CD4-positive, alpha-beta T cell treated with Interleukin-17A for 1 hour (primary cell): ENCODE measurements at regions not wholly inside any gene's neighbourhood (a gene's known extent, or its start where the extent isn't known, plus 50 kb on each side); places are given as distances from the start of the nearest gene placed in this dataset.

ENCODE experiments used
- DNase-seq: peaks from one replicate; pipeline ENCODE4 v3.0.0-alpha.2; 2020

DNA sequence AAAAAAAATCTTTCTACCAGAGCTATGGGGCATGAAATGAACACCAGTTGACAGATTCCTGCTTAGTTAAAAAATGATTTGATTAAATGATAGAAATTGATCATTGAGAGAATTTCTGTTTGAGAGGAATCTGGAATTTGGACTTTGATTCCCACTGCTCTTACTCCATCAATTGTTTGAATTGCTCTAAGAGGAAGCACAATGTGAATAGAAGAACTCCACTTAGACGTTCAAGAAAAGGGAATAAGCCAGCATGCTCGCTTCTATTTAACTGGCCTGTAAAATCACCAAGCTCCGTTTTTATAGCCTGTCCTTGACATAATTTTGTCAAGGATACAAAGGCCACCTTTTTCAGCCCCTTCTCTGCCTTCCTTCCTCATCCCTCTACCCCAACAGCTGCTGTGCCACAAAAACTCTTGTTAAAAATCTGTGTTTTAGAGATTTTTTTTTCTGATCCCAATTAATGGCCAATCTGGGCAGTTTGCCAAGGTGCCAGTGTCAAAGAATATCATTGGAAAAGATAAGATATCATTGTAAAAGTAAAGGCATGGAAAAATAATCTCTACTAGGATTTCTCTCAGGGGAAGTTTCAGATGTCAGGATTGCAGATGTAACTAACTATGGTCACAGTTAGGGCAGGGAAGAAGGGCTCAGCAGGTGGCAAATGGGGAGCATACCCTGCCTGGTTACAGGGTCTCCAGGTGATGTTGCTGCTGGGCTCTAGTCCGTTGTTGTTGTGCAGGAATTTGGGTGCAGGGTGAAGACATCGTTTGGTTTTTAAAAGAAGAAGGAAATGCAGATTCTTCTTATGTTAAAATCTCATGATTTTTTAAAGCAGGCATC lies 301.8 kb upstream of the PDZRN3 start:
- DNase-seq, result no peak

DNA sequence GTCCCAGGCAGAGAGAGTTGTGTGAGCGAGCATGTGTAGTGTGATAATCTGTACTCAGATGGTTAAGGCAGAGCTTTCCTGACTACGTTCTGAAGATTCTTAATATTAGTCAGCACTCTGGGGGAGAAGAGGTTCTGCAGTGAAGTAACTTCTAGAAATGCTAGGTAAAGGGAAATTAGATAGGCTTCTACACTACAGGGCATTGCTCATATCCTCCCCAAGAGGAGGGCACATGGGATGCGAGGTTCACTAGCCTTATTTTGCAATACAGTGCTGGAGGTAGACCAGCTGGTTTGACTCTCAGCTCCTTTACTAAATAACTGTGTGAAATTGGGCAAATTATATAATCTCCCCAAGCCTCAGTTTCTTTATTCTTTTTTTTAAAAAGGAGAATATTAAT lies 300.3 kb upstream of the PDZRN3 start:
- no peak for DNase-seq

DNA sequence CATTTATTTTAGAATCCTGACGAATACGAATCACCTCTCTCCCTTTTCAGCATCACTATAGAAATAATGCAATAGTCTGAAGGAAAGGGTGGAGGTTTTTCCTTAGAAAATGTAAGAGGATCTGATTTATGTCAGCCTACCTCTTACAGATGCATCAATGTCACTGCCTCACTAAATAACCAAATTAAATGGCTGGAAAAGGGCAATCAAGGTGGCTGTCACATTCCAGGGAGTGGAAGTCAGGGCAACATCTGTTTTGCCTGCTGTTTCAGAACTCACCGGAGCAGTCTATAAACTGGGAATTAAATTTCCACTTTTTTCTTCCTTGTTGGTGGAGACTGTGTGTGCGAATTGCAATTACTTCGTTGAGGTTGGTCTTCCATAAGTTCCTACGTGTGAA lies 299.3 kb upstream of the PDZRN3 start:
- DNase-seq, result no peak

DNA sequence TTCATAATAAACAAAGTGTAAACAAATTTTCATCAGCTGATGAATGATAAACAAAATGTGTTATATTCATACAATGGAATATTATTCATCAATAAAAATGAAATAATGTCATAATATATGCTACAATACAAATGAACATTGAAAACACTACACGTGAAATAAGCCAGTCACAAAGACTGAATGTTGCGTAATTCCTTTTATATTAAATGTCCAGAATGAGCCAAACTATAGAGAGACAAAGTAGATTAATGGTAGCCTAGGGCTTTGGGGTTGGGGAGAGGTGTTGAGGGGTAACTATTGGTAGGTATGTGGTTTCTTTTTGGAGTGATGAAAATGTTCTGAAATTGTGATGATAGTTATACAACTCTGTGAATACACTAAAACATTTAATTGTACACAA lies 292.9 kb upstream of the PDZRN3 start:
- no peak for DNase-seq

DNA sequence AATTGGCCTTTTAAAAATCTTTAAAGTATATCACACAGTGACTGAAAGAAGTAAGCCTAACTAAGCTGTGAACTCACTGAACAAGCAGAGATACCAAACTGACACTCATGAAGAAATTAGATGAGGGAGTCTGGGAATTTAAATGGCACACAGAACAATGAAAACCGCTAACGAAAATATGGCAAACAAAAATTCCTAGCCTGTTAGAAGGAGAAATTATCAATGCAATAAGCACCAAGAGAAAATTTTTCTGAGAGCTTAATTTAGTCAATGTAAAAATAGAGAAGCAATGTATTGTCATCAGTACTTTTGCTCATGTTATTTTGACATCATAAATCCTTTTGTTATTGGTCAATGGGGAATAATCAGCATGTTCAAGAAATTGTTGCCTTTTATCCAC lies 291.1 kb upstream of the PDZRN3 start:
- DNase-seq, result no peak

DNA sequence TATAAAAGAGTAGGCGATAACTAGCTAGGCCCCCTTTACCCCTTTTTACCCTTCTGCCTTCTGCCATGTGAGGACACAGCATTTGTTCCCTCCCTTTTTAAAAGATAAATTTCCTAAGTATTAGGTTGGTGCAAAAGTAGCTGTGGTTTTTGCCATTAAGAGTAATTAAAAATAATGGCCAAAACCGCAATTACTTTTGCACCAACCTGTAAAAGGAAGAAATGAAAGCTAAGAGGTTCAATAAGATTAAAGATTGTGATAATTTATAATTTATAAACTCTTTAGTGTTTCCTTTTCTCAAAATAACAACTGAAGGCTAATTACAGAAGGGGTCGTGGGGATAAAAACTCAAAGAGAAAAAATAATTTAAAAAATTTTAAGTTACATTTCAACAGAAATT lies 283.5 kb upstream of the PDZRN3 start:
- DNase-seq, result no peak

DNA sequence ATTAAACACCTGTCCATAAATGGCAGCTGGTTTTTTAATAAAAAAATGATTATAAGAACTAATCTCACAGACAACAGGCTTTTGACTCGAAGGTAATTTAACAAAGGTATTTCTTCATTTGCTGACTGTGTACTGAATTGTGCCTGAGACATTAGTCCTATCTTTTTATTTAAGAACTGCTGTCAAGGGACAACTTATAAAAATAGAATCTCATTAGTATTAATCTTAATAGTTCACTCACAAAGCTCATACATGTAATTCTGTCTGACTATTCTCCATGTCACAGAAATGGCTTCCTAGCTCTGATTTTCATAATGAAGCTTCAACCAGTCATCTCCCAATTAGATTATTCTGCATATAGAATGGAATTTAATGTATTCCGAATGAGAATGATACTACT lies 276.9 kb upstream of the PDZRN3 start:
- DNase-seq, result no peak

DNA sequence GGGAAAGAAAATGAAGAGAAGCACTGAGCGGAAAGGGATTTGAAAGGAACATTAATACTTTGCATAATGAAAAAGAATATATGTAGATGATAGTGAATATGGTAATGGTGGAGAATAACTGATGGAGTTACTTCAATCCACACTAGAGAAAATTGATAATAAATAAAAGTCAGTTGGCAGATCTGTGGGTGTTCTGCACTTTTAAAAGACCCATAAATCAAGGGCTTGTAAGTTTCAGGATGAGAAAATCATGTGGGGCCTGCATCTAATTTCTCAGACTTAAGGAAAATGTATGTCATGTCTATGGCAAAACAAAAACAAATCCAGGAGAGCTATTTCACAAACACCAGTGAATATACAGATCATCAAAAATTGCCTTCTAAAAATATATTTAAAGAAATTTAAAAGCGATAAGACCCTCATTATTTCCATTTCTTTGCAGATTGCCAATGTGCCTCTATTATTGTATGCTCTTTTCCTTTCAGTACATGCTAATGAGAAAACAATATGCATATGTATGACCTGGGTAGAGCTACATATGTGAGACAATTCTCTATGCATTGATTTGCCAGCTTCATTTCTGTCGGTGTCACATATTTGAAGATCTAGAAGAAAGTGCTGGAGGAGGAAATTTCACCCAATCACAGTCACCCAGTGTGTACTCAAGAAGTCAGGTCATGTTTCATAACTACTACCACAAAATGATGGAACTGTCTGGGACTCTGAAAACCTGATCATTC lies 269.9 kb upstream of the PDZRN3 start:
- no peak for DNase-seq

DNA sequence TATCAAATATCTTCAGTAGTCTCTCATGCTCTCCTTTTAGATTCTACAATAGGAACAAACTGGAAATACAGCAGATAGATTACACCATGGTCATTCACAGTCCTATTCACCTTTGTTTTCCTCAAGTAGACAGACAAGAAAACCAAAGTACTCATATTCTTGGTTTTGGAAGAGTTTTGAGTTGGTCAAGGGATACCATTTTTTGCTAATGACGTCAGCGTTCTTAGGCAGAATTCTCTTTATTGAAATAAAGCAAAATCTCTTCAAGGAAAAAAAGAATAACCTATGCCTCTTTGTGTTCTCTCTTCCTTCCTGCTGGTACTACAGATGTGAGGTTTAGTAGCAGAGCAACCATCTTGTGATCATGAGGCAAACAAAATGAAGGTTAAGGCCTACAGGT lies 268.3 kb upstream of the PDZRN3 start:
- DNase-seq, result no peak

DNA sequence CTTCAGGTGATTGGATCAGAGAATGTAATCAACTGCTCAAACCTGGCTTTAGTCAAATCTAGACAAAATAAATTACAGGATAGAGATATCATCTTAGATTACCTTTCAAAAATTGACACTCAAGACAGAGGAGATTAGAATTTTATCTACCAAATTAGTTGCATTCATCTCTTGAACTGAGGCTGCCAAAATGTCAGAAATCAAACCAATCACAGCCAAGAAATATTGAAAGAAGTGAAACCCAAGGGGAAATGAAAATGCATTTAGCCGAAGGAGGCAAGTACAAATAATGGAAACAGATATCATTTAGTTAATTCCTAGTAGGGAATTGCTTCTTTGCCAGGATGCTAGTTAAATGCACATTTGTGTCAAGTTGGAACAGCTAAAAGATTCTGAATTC lies 261.1 kb upstream of the PDZRN3 start:
- no peak for DNase-seq

DNA sequence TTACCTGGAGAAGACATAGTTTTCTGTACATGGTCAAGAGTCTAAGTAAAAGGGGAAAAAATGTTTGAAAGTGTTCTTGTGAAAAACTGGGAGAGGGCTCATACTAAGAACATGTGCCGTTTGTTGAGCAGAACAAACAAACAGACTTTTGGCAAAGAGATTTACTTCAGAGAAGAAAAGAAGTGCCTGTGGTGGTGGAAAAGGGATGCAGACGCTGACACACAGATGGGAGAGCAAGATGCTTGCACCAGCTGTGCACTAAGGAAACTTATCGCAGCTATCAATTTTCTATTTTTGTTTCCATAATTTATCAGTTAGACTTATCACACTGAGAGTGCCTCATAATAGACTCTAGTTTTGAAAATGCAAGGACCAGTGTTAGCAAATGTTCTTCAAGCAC lies 259.6 kb upstream of the PDZRN3 start:
- no peak for DNase-seq

DNA sequence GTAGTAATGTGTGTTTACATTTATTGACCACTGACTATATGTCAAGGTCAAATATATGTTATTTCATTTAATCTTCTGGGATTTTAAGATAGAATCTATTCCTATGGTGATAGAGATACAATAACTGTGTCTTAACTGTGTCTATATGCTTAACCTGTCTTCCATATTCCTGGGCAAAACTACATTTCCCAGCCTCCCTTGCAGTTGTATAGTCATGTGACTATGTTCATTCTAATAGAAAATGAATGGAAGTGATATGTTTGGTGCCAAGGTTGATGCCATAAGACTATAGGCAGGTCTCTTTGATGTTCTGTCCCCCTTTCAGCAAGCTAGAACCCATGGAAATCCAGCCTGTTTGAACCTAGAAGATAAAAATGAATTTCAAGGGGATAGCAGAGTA lies 258.8 kb upstream of the PDZRN3 start:
- no peak for DNase-seq

DNA sequence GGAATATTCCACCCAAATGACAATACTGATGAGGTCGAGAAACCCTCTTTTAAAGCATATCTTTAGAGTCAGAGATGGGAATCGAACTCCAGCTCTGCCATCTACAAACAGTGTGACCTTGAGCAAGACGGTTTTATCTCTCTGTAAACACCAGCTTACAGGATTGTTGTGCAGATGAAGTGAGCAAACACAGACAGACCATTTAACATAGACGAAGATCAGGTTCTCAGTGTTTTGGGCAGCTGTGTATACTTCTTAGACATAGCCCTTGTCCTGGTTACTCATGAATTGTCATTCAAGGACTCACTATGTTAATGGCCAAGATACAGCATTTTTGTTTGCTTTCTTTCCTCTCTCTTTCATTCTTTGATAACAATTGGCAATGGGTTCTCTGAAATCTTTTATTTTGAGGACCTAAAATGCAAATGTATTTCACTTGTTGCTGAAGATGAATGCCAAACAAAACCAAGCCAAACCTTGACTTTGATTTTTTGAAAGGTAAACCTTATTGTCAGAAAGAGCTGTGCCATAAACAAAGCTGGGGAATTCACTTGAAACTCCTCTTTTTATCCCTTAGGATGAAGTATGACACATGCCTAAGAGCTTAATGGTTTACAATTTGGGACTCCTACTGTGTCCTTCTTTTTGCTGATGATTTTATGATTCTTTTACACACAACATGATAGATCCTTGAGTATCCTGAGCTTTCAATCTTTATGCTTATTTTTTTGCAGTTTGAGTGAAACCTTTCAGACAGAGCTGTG lies 250.0 kb upstream of the PDZRN3 start:
- no peak for DNase-seq

DNA sequence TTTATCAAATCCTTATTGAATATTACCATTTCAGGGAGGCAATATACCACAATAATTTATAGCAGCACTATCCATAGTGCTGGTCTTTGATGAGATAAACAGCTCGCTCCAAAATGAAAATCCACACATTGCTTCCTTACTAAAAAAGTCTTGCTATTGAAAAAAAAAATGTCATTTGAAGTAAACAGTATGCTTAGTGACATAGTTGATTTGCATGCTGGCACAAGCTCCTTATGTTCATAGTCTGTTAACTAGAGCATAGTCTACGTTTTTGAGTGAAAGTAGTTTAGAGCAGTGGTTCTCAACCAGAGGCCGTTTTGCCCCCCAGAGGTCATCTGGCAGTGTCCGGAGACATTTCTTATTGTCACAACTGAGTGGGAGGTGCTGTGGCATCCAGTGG lies 249.4 kb upstream of the PDZRN3 start:
- DNase-seq, result no peak

DNA sequence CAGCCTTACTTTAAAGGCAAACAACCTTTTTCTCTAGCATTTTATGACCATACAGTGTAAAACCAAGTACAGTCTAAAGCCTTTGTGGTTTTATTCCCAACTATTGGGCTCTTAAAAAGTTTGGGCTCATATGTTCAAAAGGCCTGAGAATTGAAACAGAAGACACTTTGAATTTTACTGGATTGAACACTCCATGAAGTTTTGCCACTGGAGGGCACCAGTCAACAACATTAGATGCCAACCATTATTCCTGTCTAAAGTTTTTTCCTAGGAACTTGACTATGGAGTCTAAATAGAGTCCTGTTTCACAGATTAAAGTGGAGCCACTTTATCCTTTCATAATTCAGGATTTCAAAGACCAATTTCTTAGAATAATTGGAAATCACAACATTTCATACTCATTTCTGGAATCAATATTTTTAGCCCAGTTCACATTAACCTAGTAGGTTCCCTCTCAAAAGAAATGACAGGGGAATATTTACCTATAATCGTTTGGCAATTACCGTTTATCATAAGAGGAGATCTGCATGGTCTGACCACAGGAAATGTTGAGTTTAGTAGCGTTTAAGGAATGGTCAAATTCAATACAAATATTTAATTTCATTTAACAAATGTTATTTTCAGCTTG lies 244.1 kb upstream of the PDZRN3 start:
- no peak for DNase-seq

DNA sequence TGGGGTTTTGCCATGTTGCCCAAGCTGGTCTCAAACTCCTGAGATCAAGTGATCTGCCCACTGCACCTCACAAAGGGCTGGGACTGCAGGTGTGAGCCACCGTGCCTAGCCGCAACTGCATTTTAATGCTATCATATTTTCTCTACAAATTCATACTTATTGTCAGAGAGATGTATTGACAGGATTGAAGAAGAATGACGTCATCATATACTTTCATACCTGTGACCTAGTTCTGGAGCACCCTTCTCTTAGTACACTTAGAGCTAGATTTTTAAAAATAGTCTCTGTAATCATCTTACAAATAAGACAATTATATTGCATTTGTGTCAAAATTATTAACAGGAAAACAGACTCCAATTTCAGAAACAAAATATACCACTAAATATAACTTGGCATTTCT lies 242.8 kb upstream of the PDZRN3 start:
- no peak for DNase-seq

DNA sequence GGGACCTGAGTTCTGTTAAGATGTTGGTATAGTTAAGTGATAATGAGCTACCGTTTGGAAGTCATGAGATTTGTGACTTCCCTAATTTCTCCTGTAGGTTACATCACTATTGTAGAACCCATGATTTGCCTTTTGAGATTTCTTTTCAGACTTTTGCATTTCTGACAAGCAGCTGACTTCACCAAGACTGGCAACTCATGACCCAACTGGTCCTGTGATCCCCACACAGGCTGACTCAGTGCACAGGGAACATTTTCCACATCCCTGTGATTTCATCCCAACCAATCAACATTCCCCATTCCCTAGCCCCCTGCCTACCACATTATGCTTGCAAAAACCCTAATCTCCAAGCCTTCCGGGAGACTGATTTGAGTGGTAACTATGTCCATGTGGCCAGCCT lies 242.1 kb upstream of the PDZRN3 start:
- DNase-seq, result no peak

DNA sequence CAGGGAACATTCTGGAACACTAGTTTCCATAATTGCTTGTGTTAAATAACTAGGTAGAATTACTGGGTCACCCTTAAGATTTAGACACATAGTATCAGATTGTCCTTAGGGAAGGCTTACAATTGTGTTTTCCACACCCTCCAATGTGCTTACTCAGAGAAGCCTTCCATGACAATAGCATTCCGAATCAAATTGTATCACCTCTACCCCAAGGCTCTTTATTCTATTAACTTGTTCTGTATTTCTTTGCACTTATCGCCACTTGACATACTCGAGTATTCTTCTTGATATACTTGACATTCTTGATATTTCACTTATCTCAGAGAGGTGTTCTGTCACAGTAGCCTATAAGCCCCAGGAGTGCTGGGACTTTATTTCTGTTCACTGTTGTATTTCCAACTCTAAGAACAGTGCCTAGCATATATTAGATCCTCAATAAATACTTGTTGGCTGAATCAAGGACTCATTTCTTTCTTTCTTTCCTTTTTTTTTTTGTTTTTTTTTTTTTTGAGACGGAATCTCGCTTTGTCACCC lies 238.9 kb upstream of the PDZRN3 start:
- DNase-seq, result no peak

DNA sequence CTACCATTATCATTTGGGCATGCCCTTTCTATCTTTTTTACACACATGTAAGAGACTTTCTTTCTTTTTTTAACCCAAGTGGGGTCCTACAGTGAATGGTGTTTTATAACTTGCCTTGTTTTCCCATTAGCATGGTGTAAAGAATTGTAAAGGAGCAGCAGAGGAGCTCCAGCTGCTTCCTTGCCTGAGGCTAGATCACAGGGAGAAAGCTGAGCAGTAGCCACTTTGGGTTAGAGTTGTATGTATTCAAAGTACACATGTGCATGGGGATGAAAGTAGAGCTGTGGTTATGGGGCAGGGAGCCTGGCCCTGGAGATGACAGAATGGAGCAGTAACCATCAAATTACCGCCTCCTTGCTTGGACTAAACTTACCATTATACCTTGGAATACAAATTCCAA lies 231.1 kb upstream of the PDZRN3 start:
- no peak for DNase-seq

DNA sequence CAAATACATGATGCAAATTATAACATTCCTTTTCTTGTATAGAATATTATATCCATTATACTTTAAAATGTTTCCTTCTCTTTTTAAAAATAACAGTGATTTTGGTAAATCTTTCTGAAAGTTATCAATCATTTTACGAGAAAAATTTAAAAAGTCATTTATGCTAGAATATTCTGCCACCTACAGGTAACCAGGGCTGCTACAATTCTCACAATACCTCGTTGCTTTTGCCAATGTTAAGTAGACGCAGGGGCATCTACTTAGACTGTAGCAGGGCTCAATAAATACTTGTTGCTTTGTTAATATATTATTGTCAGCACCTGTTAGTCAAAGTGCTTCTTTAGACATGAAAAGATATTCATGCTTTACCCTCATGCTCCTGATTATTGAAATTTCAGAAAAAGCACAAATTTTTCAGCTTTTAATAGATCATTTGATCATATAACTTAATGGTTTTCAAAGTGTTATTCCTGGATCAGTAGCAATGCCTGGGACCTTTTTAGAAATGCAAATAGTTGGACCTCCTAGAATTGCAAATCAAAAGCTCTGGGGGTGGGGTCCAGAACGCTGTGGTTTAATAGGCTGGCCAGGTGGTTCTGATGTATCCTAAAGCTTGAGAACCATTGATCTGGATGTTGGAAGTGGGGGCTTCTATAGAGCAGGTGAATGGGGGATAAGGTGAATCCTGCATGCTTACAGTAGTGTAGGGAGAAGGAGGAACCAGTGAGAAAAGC lies 223.6 kb upstream of the PDZRN3 start:
- DNase-seq, result no peak

DNA sequence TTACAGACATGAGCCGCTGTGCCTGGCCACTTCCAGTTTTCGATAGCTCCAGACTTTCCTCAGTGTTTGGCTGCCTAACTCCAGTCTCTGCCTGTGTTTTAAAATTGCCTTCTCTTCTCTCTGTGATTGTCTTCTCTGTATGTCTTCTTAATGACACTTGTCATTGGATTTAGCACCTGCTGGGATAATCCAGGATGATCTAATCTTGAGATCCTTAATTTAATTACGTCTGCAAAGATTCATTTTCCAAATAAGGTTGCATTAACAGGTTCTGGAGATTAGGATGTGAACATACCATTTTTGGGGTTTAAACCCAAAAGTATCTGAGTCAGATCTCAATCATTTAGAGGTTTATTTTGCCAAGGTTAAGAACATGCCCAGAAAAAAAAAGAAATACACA lies 222.2 kb upstream of the PDZRN3 start:
- DNase-seq, result no peak

DNA sequence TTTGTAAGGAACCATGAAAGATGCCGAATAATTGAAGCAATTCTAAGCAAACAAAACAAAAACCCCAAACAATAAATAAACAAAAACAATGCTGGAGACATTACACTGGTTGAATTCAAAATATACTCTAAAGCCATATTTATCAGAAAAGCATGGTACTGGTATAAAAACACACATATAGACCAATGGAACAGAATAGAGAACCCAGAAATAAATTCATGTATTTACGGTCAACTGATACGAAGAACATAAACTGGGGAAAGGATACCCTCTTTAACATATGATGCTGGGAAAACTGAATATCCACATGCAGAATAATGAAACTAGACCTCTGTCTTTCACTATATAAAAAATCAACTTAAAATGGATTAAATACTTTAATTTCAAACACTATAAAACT lies 214.3 kb upstream of the PDZRN3 start:
- no peak for DNase-seq
